Transverse colon (tissue), 4 donors: ENCODE measurements at regions not wholly inside any gene's neighbourhood (a gene's known extent, or its start where the extent isn't known, plus 50 kb on each side); places are given as distances from the start of the nearest gene placed in this dataset.

Experiments used
- DNase-seq: peaks from one replicate; pipeline ENCODE4 v3.0.0-alpha.2; 2019
- H3K27ac ChIP-seq, 4 donors: fragments of 200-600 bp; sonication (generic); 2 replicates each; pipeline ENCODE4 v1.5.1; 2016 to 2018; ENCODE audit warnings: inconsistent platforms in 4 of 4
- H3K27me3 ChIP-seq: fragments of 200-600 bp; sonication (generic); 2 replicates; pipeline ENCODE4 v1.5.1; 2017; ENCODE audit warnings: inconsistent platforms
- H3K36me3 ChIP-seq, 4 donors: fragments of 200-600 bp; sonication (generic); 2 replicates each; pipeline ENCODE4 v1.5.1; 2017 to 2019; ENCODE audit warnings: inconsistent platforms in 4 of 4
- H3K4me1 ChIP-seq, 4 donors: fragments of 200-600 bp; sonication (generic); 2 replicates each; pipeline ENCODE4 v1.5.1; 2017 to 2020; ENCODE audit warnings: inconsistent platforms in 4 of 4
- H3K4me3 ChIP-seq, 4 donors: fragments of 200-600 bp; sonication (generic); 1 replicate in 1 of 4; 2 replicates in 3 of 4; pipeline versions ENCODE4 v1.5.1 to v1.6.1; 2017 to 2019; ENCODE audit warnings: inconsistent platforms in 4 of 4
- H3K9me3 ChIP-seq, 2 donors: fragments of 200-600 bp; sonication (generic); 2 replicates each; pipeline ENCODE4 v1.5.1; 2017 to 2019; ENCODE audit warnings: inconsistent platforms in 2 of 2
- CTCF ChIP-seq, 5 experiments: fragments of 200-600 bp in 3 of 5; fragments of 450-650 bp in 2 of 5; sonication (generic) in 3 of 5; IDR thresholded peaks; 1 replicate in 2 of 5; 2 replicates in 3 of 5; pipeline ENCODE4 v1.5.1; 2016 to 2017; ENCODE audit warnings: antibody characterized with exemption in 5 of 5, inconsistent platforms in 3 of 5, mild to moderate bottlenecking in 2 of 5, moderate library complexity in 1 of 5
- EP300 ChIP-seq: sonication (generic); formaldehyde crosslinking; IDR thresholded peaks from one replicate; pipeline ENCODE4 v1.6.1; 2017; ENCODE audit warnings: antibody characterized with exemption, low read depth
- POLR2A ChIP-seq: fragments of 450-650 bp; IDR thresholded peaks from one replicate; pipeline ENCODE4 v1.6.1; 2016; ENCODE audit warnings: antibody characterized with exemption, mild to moderate bottlenecking, moderate library complexity
- POLR2AphosphoS5 ChIP-seq, 3 donors: sonication (generic); formaldehyde crosslinking; IDR thresholded peaks; one replicate each; pipeline ENCODE4 v1.6.1; 2016; ENCODE audit warnings: antibody characterized with exemption in 3 of 3
- WGBS, 2 donors: methylation state at CpG; one replicate each; pipeline ENCODE4 v1.1.5; 2018; ENCODE audit warnings: low coverage in 1 of 2; 5-methylcytosine and 5-hydroxymethylcytosine counted together
- in situ Hi-C, 4 donors: fragments of 200-750 bp; cut with MboI; loops; one replicate each; pipeline versions ENCODE4 v1.15.0 to v1.15.1; 2017; ENCODE audit warnings: low sequenced_read_pairs in 3 of 4, low pct_ligation_motif_present in 1 of 4, low pct_unique_long_range_greater_than_20kb in 1 of 4
- intact Hi-C: fragments of 100-400 bp; cut with DNase I; formaldehyde crosslinking; loops from one replicate; pipeline ENCODE4 v1.15.1; 2023; ENCODE audit warnings: low total_unique reads

GRCh38 chr5:24347158-24347557, 297.6 kb downstream of the CDH10 start:
- H3K27ac ChIP-seq: no peak overlapping the region
- H3K4me1 ChIP-seq: no peaks in the 10 kb centered on the region
- DNase-seq: no peak
- no peaks in the 10 kb centered on the region for H3K9me3 ChIP-seq
- H3K4me3 ChIP-seq: no peak overlapping the region
- TF ChIP-seq EP300: no peak
- 70 to 71% methylated on average over 2 of the region's 2 CpGs for WGBS, 2 donors
- in situ Hi-C loops (no loop called here), intact Hi-C loops (no loop called here)
- H3K27me3 ChIP-seq: no peaks in the 10 kb centered on the region
- H3K36me3 ChIP-seq: no peaks in the 10 kb centered on the region

- Histone ChIP-seq H3K27ac (no peak overlapping the region), H3K27me3 (no peaks in the 10 kb centered on the region), H3K9me3 (no peaks in the 10 kb centered on the region), H3K36me3 (no peaks in the 10 kb centered on the region), H3K4me3 (no peak overlapping the region), H3K4me1 (no peaks in the 10 kb centered on the region)
- WGBS, 2 donors: 81 to 85% methylated on average over 5 to 7 of the region's 7 CpGs
- intact Hi-C loops (no loop called here), in situ Hi-C loops (no loop called here)
- DNase-seq: no peak
- no peak for TF ChIP-seq CTCF (IDR thresholded peaks at IDR 0.05)
- TF ChIP-seq EP300: no peak
- no peak for TF ChIP-seq POLR2A
- TF ChIP-seq POLR2AphosphoS5 (IDR thresholded peaks at IDR 0.05): no peak
These were observed 293.5 kb downstream of the CDH10 start for GRCh38 chr5:24351285-24351684.

GRCh38 chr5:24353016-24353415, 291.8 kb downstream of the CDH10 start:
- H3K4me1 ChIP-seq: no peaks in the 10 kb centered on the region
- H3K4me3 ChIP-seq: no peak overlapping the region
- TF ChIP-seq POLR2A (no peak), CTCF (IDR thresholded peaks at IDR 0.05) (no peak), POLR2AphosphoS5 (IDR thresholded peaks at IDR 0.05) (no peak), EP300 (no peak)
- no peaks in the 10 kb centered on the region for H3K27me3 ChIP-seq
- WGBS, 2 donors: 86 to 100% methylated on average over 1 to 2 of the region's 2 CpGs
- no peak for DNase-seq
- no peak overlapping the region for H3K27ac ChIP-seq
- no peaks in the 10 kb centered on the region for H3K36me3 ChIP-seq
- H3K9me3 ChIP-seq: no peaks in the 10 kb centered on the region
- in situ Hi-C loops: no loop called here
- intact Hi-C loops: no loop called here

- DNase-seq: no peak
- Histone ChIP-seq H3K9me3 (no peaks in the 10 kb centered on the region), H3K27ac (no peak overlapping the region), H3K36me3 (no peaks in the 10 kb centered on the region), H3K4me3 (no peak overlapping the region), H3K4me1 (no peaks in the 10 kb centered on the region), H3K27me3 (no peaks in the 10 kb centered on the region)
- in situ Hi-C loops (no loop called here), intact Hi-C loops (no loop called here)
- TF ChIP-seq CTCF (IDR thresholded peaks at IDR 0.05) (no peak), POLR2A (no peak), EP300 (no peak), POLR2AphosphoS5 (IDR thresholded peaks at IDR 0.05) (no peak)
These were observed 291.2 kb downstream of the CDH10 start for GRCh38 chr5:24353611-24354010.

DNA sequence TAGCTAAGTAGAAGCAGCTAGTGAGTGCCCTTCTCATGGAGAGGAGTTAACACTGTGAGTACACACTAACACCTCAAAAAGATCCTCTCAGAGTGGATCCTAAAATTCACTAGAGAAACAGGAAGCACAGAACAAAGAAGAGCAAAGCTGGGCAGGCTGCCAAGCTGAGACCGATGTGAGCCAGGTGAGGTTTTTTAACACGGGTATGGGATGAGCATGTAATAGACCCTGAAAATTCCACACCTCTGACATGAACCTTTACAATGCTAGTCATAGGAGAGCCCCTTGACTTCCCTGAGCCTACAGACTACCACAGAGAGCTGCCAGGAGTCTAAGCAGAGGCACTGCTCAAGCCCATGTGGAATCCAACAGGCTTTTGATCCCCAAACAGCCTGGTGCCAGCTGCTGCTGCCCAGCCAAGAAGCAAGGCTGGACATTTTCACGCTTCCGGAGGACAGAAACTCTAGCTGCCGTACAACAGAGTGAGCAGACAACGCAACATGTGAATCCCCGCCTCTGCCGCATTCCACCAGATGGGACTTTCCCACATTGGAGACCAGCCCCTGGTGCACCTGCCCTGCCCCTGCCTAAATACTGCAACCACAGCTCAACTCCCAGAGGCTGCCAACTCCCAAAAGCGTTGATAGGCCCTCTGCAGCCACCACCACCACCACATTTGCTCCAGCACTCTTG, 280.8 kb downstream of the CDH10 start:
- Histone ChIP-seq H3K4me1 (no peaks in the 10 kb centered on the region), H3K9me3 (no peaks in the 10 kb centered on the region), H3K4me3 (no peak overlapping the region), H3K36me3 (no peaks in the 10 kb centered on the region), H3K27ac (no peak overlapping the region), H3K27me3 (no peaks in the 10 kb centered on the region)
- TF ChIP-seq CTCF (IDR thresholded peaks at IDR 0.05) (no peak), POLR2A (no peak), EP300 (no peak), POLR2AphosphoS5 (IDR thresholded peaks at IDR 0.05) (no peak)
- WGBS, 2 donors: 30 to 77% methylated on average over 2 to 9 of the region's 9 CpGs
- intact Hi-C loops (no loop called here), in situ Hi-C loops (no loop called here)
- DNase-seq: no peak
